Jurkat, Clone E6-1 (cell line): ENCODE measurements at regions not wholly inside any gene's neighbourhood (a gene's known extent, or its start where the extent isn't known, plus 50 kb on each side); places are given as distances from the start of the nearest gene placed in this dataset.

Source experiments
- DNase-seq: peaks from one replicate; pipeline ENCODE4 v3.0.0-alpha.2; 2011; ENCODE audit warnings: low read depth, low spot score
- H3K4me3 ChIP-seq: 2 replicates; pipeline ENCODE4 v1.5.1; 2011; ENCODE audit warnings: mild to moderate bottlenecking, low read length, control low read depth, moderate library complexity

- H3K4me3 ChIP-seq: no peak overlapping the region
- no peak for DNase-seq
These were observed 426.2 kb downstream of the NR2F2 start for GRCh38 chr15:96756656-96757055.

DNA sequence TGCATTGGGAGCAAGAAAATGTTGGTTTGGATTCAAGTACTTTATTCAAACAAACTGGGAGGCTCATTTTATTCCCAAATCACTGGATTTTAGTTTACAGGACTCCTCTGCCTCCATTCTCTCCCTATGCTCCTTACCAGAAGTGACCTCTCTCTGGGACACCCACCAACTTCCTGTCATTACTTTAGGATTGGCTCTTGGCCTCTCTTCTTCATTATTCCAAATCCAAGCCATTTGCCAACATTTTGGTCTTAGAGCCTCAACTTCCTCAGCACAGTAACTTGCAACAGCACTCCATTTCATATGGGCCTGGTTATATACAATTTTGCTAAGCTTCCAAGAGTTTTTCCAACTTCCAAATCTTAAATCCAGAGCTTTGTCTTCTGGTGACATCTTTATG is 432.1 kb downstream of the NR2F2 start:
- H3K4me3 ChIP-seq: no peak overlapping the region
- DNase-seq: no peak

GRCh38 chr15:96764501-96764900 is 434.0 kb downstream of the NR2F2 start:
- H3K4me3 ChIP-seq: no peak overlapping the region
- DNase-seq: no peak

DNA sequence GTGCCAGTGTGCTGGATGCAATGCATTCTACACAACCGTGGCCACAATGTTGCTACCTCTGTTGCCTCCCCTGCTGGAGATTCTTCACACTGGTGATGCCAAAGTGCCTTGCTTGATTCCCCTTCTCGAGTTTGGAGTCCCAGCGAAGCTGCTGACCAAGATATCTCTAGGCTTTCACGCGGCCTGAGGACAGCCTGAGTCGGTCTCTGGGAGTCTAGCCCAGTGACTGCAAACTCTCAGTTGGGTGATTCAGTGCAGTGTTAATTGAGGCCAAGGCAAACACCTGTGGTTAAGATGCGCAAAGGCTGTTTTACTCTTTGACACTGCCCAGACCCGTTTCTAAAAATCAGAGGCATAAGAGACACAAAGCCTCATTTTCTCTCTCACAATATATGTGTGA is 434.4 kb downstream of the NR2F2 start:
- DNase-seq: no peak

GRCh38 chr15:96766366-96766765 is 435.9 kb downstream of the NR2F2 start:
- no peak for DNase-seq
- no peak overlapping the region for H3K4me3 ChIP-seq

More for the DNA sequence above, 434.4 kb downstream of the NR2F2 start:
- no peak overlapping the region for H3K4me3 ChIP-seq

- no peak overlapping the region for H3K4me3 ChIP-seq
- DNase-seq: no peak
These were observed 437.4 kb downstream of the NR2F2 start for GRCh38 chr15:96767703-96768434.

GRCh38 chr15:96768435-96768789 is 437.9 kb downstream of the NR2F2 start:
- H3K4me3 ChIP-seq: no peak overlapping the region
- DNase-seq: no peak

DNA sequence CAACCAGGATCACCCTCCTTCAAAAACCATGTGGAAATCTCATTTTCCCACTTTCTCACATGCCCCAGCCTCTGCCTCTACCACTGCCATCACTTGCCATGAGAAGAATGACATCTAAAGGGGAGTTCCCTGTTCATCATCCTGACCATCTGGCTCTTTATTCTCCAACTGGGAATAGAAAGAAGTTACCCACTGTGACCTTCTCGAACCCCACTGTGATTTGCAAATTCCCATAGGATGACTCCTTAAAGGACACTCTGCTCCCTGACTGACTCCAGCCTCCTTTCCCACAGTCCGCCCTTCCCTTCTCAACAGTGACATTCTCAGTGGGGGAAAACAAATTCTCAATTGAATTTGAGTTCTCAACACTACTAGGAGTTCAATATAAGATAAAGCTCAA is 440.5 kb downstream of the NR2F2 start:
- no peak for DNase-seq
- H3K4me3 ChIP-seq: no peak overlapping the region

DNA sequence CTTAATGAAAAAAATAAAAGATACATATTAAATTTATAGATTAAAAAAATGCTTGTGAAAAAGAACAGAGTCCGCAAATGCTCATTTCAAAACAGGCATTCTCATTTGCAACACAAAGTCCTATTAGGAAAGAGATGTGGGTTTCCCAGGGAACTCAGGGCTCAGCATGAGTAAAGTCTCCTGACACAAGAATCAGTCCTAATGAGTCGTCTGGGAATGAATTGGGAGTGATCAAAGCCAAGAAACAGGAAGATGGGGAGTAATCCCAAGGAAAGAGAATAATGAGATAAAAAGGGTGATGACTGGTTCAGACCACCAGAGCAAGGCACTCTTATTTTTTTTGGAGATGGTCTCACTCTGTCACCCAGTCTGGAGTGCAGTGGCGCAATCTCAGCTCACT is 443.7 kb downstream of the NR2F2 start:
- no peak for DNase-seq
- H3K4me3 ChIP-seq: no peak overlapping the region

DNA sequence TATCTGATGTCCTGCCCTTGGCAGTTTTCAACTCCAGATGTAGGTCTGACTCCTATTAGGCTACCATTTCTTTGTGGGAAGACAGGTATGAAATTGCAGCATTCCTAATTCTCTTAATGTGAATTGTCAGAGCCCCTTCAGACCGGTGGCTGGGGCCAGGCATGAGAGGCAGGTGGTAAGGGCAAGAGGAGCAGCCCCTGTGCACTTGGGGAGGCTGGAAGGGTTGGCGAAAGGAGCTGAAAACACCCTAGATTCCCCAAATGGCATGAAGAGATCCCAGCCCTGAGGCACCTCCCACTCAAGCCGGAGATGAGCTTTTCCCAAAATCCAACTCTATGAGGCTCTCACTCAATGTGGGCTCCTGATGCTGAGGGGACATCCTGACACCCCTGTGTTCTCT is 453.2 kb downstream of the NR2F2 start:
- no peak for DNase-seq

GRCh38 chr15:96790004-96790403 is 459.5 kb downstream of the NR2F2 start:
- no peak overlapping the region for H3K4me3 ChIP-seq
- no peak for DNase-seq

More for the DNA sequence above, 453.2 kb downstream of the NR2F2 start:
- H3K4me3 ChIP-seq: no peak overlapping the region

- H3K4me3 ChIP-seq: no peak overlapping the region
- no peak for DNase-seq
These were observed 461.7 kb downstream of the NR2F2 start for GRCh38 chr15:96792216-96792615.

DNA sequence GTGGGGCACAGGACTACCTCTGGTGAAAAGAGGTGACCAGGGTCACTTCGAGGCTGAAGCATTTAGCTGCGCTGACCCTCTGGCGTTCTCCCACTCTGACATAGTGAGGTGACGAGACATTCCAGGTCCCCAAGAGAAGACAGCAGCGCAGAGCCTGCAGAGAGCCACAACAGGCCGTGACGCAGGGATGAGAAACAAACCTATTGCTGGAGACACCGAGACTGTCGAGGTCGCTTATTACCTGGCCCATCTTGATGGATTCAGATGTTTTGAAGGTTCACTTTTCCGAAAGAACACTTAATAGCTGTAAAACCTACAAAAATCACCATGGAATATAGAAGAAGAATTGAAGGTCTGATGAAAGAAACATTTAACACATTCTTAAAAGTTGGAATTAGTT is 466.3 kb downstream of the NR2F2 start:
- H3K4me3 ChIP-seq: no peak overlapping the region
- DNase-seq: no peak

- H3K4me3 ChIP-seq: no peak overlapping the region
- DNase-seq: no peak
These were observed 471.2 kb downstream of the NR2F2 start for GRCh38 chr15:96801576-96802150.

DNA sequence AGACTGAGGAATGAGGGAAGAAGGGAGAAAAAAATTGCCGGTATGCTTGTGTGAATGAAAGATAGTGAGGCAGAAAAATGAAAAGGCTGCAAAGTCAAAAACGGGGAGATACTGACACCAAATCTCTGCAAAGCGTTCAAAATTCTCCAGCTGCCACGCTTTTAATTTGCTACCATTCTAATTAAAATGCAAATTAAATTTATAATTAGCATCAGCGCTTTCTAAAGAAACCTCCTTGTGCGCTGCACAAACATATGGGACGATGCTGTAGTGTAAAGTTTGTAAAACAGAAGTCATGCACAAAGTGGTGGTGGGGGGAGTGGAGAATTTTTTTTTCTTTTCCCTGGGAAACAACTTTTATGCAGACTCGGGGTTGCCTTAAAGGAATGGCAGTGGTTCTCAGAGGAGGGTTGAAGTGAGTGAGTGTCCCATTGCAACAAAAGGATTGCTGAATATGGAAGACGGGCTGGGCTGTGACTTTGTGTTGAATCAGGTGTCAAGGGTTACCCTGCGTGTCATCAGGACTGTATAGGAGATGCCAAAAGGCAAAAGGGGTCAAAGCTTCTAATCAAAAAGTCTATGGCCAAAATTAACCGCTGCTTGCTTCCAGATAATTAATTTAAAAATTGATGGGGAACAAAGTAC is 472.2 kb downstream of the NR2F2 start:
- H3K4me3 ChIP-seq: no peak overlapping the region
- no peak for DNase-seq

GRCh38 chr15:96804754-96805153 is 474.3 kb downstream of the NR2F2 start:
- no peak overlapping the region for H3K4me3 ChIP-seq
- no peak for DNase-seq

DNA sequence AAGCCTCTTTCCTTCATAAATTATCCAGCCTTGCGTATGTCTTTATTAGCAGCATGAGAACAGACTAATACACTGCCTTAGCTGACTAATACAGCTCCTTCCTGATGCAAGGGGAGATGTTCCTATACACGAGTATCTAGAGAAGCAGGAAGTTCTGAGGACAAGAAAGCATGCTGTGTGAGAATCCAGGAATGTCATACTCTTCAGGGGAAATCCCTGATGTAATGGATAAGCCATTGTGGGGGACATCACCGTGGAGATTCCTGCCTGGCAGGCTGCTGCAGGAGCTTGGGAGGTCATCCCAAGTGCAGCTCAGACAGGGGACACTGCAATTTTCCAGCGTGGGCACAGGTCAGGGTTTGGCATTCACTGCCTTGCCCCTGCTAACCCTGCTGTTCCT is 476.9 kb downstream of the NR2F2 start:
- H3K4me3 ChIP-seq: no peak overlapping the region
- DNase-seq: no peak

GRCh38 chr15:96817900-96818299 is 487.4 kb downstream of the NR2F2 start:
- no peak for DNase-seq
- H3K4me3 ChIP-seq: no peak overlapping the region

- no peak for DNase-seq
- no peak overlapping the region for H3K4me3 ChIP-seq
These were observed 488.4 kb downstream of the NR2F2 start for GRCh38 chr15:96818861-96819260.

DNA sequence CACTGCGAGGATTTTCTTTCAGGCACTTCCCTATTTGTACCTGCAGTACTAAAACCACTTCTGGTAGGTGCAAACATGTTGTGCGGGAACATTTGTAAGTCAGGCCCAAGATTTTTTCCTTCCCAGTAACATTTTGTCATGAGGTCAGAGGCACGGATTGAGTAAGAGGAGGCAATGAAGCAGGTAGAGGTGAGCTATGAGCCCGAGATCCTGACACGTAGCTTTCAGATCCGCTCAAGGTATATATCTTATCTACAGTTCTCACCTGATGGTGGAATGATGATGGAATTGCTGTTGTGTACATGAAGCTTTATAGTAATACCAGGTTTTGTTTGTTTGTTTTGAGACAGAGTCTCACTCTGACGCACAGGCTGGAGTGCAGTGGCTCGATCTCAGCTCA is 497.5 kb downstream of the NR2F2 start:
- no peak overlapping the region for H3K4me3 ChIP-seq
- DNase-seq: no peak
